ENCODE measurements at regions not wholly inside any gene's neighbourhood (a gene's known extent, or its start where the extent isn't known, plus 50 kb on each side); places are given as distances from the start of the nearest gene placed in this dataset.

DNA sequence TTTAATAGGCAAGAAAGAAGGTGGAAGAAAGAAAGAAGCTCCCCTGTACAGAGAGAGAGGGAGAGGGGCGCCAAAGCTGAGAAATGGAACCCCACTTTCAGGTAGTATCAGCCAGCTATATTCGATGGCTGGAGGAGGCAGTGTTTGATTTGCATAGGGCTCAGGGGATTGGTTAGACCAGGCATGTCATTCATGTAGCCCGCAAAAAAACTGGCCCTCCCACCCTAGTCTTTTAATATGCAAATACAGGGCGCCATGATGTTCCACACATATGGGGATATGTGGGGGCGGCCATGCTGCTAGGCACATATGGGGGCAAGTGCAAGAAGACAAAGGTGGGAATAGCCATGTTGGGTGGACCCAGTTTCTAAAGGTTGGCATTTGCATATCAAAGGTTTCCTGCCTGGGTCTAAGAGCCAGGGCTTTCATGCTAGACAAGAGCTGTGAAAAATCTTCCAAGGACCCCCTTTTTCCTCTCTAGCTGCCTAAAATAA lies 174.4 kb upstream of the ADRA1B start:
- no peak for DNase-seq (ENCODE audit: low read depth in 1 of 2, low spot score in 1 of 2)

DNA sequence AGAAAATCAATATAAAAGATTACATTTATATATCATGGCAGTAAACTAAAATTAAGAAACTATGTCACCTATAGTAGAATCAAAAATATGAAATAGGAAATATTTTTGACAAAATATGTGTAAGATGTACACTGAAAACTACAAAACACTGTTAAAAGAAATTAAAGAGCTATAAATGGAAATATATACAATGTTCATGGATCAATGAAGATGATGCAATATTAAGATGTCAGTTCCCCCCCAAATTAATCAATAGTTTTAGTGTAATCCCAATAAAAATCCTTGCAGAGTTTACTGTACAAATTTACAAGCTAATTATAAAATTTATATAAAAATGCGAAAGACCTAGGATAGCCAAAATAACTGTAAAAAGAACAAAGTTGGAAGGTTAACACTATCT lies 173.0 kb upstream of the ADRA1B start:
- DNase-seq (ENCODE audit: low read depth in 1 of 2, low spot score in 1 of 2): no peak

DNA sequence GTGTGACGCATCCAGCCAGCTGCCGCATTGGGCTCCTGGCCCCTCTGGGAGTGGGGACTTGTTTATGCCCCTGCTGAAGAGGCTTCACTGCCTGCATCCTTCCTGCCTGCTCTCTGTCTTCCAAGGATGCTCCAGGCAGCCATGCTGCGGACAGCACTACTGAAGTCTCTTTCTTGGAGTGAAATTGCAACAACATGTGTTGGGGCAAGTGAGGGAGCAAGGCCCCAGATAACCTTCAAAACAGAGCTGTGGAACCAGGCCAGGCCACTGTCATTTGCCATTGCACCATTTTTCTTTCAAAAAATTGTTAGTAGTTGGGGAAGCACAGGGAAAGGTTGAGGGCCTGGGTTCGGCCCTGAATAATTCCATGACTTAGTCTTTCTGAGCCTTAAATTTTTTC lies 169.6 kb upstream of the ADRA1B start:
- DNase-seq (ENCODE audit: low read depth in 1 of 2, low spot score in 1 of 2): no peak

DNA sequence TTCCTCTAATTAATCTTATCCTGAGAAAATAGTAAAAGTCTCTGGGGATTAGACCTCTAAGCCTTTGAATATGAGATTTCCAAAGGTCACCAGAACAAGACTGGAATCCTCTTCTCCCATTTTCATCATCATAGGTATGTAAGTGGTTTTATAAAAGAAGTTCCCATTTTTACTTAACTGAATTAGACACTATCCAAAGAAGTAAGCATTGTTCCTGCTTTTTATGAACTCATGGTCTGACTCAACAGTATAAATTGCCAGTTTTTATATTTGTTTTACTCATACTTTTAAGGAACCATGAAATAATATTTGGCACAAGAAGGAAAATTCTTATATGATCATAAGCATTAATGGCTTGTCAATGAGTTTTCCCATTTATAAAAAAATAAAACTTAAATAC lies 167.1 kb upstream of the ADRA1B start:
- no peak for DNase-seq (ENCODE audit: low read depth in 1 of 2, low spot score in 1 of 2)

DNA sequence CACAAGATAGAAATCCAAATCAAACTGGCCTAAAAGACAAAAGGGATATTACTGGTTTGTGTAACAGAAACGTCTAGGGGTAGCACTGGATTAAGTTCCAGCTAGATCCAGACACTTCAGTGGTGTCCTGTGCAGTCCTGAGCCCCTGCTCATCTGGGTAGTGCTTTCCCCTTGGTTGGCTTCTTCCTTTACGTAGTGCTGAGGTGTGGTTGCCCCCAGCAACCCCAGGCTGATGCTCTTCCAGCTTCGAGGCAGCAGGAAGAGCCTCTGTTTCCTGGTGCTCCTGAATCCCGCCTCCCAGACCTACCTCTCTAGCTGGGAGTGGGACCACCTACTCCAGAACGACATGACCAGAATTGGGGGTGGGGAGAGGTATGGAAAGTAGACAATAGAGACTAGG lies 166.1 kb upstream of the ADRA1B start:
- no peak for DNase-seq (ENCODE audit: low read depth in 1 of 2, low spot score in 1 of 2)

DNA sequence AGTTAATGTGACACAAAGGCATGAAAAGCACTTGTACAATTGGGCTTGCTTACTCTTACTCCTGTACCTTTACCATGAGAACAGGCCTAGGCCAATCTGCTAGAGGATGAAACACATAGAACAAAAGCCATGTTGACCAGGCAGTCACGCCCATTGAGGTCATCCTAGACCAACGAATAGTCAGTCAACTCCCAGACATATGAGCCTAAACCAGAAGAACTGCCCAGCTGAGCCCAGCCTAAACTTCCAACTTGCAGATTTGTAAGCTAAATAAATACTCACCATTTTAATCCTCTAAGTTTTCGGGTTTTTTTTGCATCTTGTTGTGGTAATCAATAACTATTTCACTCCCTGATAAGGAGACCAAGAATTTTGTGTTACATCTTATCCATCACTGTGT lies 164.8 kb upstream of the ADRA1B start:
- DNase-seq (ENCODE audit: low read depth in 1 of 2, low spot score in 1 of 2): no peak

DNA sequence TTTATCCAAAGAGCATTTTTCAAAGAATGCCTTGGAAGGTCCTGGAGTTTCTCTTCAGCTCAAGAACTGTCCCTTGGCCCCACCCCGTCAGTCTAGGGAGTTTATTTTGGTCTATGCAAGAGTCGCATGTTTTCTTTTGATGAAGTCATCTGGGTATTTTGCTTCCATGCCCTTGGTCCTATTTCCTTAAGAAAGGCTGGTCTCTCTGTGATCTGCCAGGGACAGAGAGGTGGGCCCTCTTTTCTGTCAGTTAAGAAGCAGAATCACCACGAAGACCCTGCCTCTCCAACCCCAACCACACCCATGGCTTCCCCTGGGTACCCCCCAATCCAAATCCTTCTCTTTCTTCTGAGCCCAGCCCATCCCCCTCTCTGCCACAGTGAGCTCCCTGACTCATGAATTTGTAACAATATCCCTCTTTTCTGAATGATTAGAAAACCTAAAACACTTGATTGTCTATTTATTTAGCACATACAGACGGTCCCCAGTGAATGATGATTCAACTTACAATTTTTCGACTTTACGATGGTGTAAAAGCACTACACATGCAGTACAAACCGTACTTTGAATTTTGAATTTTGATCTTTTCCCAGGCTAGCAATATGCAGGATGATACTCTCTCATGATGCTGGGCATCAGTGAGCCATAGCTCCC lies 163.5 kb upstream of the ADRA1B start:
- no peak for DNase-seq (ENCODE audit: low read depth in 1 of 2, low spot score in 1 of 2)

DNA sequence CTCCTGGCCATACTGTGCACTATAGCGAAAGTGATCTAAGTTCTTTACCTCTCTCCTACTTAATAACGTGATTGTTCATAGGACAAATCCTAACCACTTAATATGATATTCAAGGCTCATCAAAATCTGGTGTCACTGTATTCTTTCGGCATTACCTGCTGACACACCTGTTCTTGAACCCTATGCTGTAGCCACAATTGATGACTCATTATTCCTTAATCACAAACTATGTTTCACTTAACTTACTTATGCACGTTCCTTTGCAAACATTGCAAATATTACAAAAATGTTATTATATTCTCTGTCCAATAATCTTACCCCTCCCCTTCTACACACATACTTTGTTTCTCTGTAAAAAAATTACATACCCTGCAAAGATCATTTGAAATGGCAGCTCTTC lies 158.1 kb upstream of the ADRA1B start:
- no peak for DNase-seq (ENCODE audit: low read depth in 1 of 2, low spot score in 1 of 2)

DNA sequence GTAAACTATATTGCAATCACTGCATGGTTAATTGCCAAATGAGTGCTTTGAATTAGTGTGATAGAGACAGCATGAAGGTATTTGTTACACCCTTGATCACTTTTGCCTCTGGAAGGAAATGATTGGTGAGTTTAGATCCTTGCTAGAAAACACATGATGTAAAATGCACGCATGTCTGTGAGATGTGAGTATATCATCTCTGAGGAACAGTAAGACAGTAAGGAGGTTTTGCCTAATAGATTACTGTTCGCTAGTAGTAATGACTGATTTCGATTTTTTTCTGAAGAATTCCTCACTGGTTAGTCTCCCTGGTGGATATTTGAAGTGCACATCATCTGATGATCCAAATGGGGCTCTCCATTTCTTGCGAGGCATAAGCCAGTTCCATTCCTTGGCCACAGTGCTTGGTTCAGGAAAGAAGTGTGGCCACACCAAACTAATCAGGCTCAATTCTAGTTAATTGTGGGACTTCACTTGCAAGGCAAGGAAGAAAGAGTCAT lies 156.4 kb upstream of the ADRA1B start:
- DNase-seq (ENCODE audit: low read depth in 1 of 2, low spot score in 1 of 2): no peak

DNA sequence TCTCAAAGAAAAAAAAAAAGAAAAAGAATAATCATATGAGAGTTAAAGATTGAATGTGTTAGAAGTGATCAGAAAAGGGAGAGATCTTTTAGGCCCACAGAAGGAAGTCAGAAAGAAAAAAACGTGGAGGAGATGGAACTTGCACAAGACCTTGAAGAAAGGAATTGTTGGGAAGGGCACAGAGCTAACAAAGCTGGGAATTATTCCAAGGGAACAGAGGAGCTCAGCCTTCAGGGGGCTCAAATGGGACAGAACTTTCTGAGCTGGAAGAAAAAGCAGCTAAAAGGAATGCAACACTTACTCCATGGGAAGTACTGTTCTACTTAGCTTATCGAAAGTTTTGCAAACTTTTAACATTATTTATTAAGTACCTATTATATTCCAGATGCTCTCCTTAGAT lies 153.4 kb upstream of the ADRA1B start:
- no peak for DNase-seq (ENCODE audit: low read depth in 1 of 2, low spot score in 1 of 2)

DNA sequence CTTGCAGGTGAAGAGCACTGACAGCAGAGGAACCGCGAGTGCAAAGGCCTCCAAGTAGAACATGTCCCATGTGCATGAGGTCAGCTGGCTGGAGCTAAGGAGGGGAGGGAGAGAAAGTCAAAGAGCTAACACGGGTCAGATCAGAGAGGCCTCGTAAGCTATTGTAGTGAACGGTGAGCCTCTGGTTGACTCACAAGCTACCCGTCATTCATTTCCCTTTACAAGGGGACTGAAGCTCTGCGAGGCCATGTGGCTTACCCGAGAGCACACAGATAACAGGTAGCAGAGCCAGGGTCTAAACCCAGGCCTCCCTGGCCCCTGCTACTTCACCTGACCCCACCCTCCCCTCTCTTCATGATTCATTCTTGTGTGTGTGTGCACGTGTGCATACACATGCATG lies 152.7 kb upstream of the ADRA1B start:
- no peak for DNase-seq (ENCODE audit: low read depth in 1 of 2, low spot score in 1 of 2)

DNA sequence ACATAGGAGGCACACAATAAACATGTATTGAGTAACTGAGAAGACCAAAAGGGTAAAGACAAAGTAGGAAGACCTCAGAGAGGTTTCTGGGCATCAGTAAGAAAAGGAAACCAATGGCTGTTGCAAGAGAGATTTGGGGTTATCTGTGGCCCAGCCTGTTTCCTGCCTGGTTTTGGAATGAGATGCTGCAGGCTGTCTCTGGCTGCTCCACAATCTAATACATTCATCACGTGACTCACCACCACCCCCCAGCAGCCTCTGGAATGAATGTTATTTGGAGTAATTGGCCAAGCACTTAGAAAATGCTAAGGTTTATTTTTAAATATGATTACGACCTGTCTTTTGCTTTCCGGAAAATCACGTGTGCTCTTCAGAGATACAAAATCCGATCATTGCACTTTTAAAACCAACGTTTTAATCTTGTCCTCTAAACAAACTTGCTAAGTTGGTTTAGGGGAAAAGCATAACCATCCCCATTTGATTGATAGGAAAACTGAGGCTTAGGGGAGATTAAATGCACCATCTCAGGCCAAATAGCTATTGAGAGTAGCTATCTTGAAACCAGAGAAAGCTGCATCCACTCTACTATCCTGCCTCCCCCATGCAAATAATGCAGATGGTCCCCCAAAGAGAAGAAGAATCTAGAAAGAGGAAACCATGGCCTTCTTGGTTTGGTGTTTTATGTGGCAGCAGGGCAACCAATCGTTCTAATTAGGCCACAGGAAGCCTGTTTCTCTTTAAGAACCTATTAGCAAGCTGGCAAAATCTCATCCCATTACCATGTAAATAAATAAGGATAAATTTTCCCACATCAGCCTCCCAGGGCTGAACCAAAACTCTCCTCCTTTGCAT lies 151.8 kb upstream of the ADRA1B start:
- no peak for DNase-seq (ENCODE audit: low read depth in 1 of 2, low spot score in 1 of 2)

DNA sequence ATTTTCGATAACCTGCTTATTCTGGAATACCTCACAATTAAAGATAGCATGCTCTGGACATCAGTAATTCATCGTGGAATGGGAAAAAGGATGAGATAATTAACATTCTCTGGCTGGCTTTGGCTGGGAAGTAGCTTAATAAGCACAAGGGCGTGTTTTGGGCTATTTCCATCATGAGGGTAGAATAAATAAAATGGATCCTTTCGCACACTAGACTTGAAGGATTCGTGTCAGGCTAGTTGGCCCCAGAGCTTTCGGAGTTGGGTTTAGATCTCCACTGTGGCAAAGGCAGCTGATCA lies 151.2 kb upstream of the ADRA1B start:
- no peak for DNase-seq (ENCODE audit: low read depth in 1 of 2, low spot score in 1 of 2)

DNA sequence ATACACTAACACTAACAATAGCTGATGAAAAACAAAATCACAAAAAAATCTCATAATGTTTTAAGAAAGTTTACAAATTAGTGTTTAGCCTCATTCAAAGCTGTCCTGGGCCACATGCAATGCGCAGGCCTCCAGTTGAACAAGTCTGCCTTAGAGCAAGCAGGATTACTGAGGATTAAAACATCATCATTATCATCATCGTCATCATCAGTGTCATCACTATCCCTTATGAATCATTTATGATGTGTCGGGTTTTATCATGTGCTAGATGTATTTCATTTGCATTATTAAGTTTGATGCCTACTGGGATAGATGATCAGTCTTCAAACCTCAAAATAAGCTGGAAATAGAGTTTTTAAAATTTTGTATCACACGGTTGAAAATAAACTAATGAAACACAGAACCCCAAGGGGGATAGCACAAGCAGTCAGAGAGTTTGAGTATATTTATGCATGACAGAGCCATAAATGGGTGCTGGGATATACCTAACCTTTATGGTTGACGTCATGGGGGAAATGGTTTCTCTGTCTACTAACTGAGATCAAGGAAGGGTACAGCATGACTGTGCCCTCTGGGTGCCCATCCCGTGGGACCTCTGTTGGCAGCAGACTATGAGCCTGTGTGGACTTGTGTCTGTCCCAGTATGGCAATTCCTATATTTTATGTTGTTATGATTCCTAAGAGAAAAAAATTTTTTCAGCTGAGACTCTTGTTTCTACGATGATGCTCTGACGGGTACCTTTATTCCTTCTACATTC lies 150.3 kb upstream of the ADRA1B start:
- no peak for DNase-seq (ENCODE audit: low read depth in 1 of 2, low spot score in 1 of 2)

DNA sequence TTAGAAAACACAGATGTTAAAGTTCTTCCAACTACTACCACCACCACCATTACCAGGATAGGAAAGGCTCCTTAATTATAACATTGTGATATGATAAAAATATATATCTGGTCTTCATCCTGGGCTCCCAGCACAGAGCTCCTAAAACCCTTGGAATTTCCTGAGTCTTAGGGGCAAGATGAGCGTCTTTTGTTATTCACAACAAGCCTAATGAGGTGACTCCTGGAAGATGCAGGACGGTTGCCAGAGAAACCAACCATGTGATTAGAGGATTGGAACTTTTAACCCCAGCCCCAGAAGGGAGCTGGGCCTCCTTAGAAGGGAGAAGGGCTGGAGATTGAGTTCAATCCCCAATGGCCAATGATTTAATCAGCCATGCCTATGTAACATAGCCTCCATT lies 148.0 kb upstream of the ADRA1B start:
- no peak for DNase-seq (ENCODE audit: low read depth in 1 of 2, low spot score in 1 of 2)

DNA sequence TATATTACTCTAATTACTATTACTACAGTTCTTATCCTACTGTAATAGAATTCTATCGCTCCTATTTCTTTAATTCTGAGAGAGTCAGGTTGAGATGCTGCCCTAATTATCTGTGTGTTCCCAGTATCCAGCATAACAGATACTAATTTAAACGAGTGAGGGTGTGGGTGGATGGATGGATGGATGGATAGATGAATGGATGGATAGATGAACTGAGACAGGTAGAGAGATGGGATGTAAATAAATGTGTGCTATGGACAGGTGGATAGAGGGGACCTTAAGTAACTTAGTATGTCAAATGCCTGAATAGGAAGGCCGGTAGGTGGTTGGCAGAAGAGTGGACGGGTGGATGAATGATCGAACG lies 143.6 kb upstream of the ADRA1B start:
- DNase-seq (ENCODE audit: low read depth in 1 of 2, low spot score in 1 of 2): no peak

DNA sequence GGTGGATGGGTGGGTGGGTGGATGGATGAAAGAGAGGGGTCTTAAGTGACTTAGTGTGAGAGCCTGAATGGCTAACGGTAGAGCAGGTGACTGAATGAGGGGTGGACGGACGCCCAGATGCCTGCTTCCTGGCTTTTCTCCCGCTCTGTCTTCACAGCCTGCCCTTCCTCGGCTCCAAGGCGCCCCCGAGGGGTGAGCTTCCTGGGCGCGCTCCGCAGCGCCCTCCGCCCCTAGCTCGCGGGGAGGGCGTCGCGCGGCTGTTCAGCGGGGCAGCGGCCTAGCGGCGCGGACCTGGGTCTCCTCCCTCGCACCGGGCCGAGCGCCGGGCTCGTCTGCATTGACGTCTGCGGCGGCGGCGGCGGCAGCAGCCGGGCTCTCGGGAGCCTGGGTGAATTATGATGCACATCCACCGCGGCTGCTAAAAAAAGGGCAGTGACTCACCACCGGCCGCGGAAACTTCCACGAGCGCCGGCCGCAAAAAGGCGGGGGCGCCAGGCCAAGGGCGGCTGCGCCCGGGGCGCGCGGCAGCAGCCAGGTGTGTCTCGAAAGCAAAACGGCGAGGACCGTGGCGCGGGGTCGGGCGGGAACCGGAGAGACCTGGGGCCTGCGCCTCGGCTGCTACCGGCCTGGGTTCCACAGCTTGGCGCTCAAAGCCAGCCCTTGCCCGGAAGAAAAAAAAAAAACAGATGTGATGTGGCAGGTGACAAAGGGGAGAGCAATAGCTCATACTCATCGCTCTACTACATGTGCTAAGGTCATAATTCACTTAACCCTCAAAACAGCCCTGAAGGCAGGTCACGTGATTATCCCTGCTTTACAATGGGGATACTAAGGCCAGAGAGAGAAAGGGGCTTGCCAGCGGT lies 143.0 kb upstream of the ADRA1B start:
- DNase-seq (ENCODE audit: low read depth in 1 of 2, low spot score in 1 of 2): peak; percentile 12 to 66

DNA sequence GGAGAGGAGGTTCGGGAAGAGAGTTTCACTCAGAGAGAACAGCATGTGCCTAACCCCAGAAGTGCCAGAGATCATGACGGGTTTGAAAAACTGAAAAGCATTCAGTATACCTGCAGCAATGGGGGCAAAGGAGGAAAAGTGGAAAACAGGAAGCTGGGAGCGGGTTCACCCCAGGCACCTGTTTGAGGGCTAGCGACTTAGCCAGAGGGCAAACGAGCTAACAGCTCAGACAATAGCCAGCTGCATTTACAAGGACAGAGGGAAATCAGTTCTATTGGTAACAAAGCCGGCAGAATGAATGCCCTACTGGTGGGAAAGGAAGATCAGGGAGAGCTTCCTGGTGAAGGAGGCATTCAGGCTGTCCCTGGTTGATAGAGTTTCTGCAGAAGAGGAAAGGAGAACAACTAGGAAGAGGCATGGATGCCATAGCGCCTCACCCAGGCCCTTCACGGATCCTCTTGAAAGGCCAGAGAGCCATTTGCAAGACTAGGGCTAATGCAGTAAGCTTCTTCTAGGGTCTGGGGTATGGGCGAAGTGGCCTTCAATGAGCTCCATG lies 141.7 kb upstream of the ADRA1B start:
- DNase-seq (ENCODE audit: low read depth in 1 of 2, low spot score in 1 of 2): no peak

DNA sequence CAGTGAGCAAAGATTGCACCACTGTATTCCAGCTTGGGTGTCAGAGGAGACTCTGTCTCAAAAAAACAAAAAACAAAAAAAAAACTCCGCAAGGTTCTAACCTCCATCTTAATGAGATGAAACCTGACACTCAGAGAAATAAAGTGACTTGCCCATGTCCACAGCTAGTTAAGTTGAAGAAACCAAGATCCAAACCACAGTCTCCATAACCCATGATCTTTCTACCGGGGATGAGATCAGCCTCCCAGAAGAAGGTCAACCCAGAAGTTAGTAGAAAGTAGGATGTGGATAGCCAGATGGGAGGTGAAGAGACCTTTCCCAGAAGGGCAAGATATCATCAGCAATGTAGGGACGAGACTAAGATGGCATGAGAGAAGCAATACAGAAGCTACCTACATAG lies 140.4 kb upstream of the ADRA1B start:
- DNase-seq (ENCODE audit: low read depth in 1 of 2, low spot score in 1 of 2): no peak

DNA sequence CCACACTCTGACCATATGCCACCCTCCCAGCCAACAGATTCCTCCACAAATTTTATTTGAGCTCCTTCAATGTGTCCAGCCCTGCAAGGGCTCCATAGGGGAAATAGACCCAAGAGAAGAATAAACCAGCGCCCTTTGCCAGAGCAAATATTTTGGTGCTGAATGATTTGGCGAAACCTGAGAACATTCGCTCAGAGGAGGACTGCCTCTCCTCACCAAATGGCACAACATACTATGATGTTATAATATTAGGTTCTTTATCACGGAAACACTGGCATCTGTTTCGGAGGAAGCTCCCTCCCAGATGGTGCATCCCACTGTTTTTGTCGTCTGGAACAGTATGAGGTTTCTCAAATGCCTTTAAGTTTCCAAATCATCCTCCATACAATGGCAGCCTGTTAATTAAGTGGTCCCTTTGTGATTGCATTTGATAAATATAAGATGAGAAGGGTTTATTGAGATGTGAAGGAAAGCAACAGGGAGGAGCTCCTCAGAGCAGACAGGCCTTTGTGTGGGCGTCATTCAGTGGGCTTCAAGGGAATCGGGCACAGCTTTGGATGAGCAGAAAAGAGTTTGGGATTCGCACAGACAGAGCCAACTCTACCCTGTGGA lies 139.1 kb upstream of the ADRA1B start:
- no peak for DNase-seq (ENCODE audit: low read depth in 1 of 2, low spot score in 1 of 2)
